ENCODE measurements at regions not wholly inside any gene's neighbourhood (a gene's known extent, or its start where the extent isn't known, plus 50 kb on each side); places are given as distances from the start of the nearest gene placed in this dataset.

DNA sequence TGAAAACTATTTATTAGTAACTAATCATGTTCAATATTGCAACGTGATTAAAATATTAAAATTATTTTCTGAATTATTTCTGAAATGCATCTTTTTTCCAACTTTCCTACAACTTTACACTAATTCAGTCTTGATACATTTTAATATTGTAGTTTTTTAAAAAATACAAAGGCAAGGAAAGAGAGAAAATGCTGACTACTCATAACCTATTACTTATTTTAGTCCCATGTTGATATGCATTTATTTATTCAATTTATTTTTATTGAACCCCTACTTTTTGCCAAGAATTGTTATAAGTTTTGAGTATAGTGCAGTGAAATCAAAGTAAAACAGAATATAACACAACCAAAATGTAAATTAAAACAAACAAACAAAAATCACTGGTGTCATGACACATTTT is 978.2 kb downstream of the CDH9 start:
- no peak overlapping the region for H3K27ac ChIP-seq (ENCODE audit: low read length in 2 of 2)
- ATAC-seq (ENCODE audit: low read depth) (no peak), DNase-seq (no peak)
- Mint-ChIP-seq H3K9me3 (ENCODE audit: insufficient read depth) (peaks cover 7% of the 10 kb centered on the region), H3K4me1 (no peaks in the 10 kb centered on the region), H3K27me3 (no peaks in the 10 kb centered on the region), H3K4me3 (no peak overlapping the region), H3K27ac (no peak overlapping the region)
- intact Hi-C loops (cut with micrococcal nuclease), result no loop called here
- H3K9ac ChIP-seq (ENCODE audit: low read length), result no peak overlapping the region
- H2AFZ ChIP-seq (ENCODE audit: insufficient read depth, low read depth, low read length, poor library complexity, severe bottlenecking), result no peak overlapping the region
- H3K4me3 ChIP-seq (ENCODE audit: control extremely low read depth in 1 of 5, extremely low read depth in 1 of 5, insufficient read depth in 1 of 5, low read depth in 2 of 5, low read length in 4 of 5), result no peak overlapping the region
- no peaks in the 10 kb centered on the region for H3K36me3 ChIP-seq (replicated peaks in 1 of 2; ENCODE audit: control extremely low read depth in 1 of 2, control insufficient read depth in 1 of 2, extremely low read depth in 1 of 2, insufficient read depth in 2 of 2, low read length in 1 of 2)
- no peaks in the 10 kb centered on the region for H3K9me3 ChIP-seq (ENCODE audit: control extremely low read depth in 1 of 3, control insufficient read depth in 2 of 3, insufficient read depth in 1 of 3, low read length in 2 of 3)
- no peaks in the 10 kb centered on the region for H4K20me1 ChIP-seq (ENCODE audit: control insufficient read depth, insufficient read depth, low read length, poor library complexity, severe bottlenecking)
- no peaks in the 10 kb centered on the region for H3K4me1 ChIP-seq (ENCODE audit: control insufficient read depth in 2 of 2, insufficient read depth in 2 of 2, low read length in 2 of 2)
- H3K4me2 ChIP-seq (replicated peaks; ENCODE audit: low read depth, low read length, poor library complexity, severe bottlenecking), result no peak overlapping the region
- no peak for TF ChIP-seq EZH2 (IDR thresholded peaks at IDR 0.05; ENCODE audit: borderline replicate concordance, insufficient read depth, low read depth, low read length, poor library complexity, severe bottlenecking)
- TF ChIP-seq CTCF (IDR thresholded peaks at IDR 0.05), result no peak
- no peaks in the 10 kb centered on the region for H3K79me2 ChIP-seq (ENCODE audit: control insufficient read depth, insufficient read depth, low read length)
- WGBS (ENCODE audit: insufficient coverage), result no CpG with 5 or more reads among the region's 1 CpG
- ChIA-PET POLR2A (no interaction called here), CTCF (no interaction called here)
- H3K27me3 ChIP-seq (replicated peaks in 1 of 4; ENCODE audit: control extremely low read depth in 1 of 4, control insufficient read depth in 3 of 4, insufficient read depth in 4 of 4, low read length in 3 of 4), result no peaks in the 10 kb centered on the region

DNA sequence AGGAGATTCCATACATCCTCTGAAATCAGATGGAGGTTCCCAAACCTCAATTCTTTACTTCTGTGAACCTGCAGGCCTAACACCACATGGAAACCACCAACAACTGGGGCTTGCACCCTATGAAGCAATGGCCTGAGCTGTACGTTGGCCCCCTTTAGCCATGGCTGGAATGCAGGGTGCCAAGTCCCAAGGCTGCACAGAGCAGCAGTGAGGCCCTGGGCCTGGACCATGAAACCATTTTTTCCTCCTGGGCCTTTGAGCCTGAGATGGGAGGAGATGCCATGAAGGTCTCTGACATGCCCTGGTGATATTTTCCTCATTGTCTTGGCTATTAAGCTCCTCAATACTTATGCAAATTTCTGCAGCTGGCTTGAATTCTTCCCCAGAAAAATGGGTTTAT is 983.8 kb downstream of the CDH9 start:
- DNase-seq, result no peak
- Histone ChIP-seq H3K4me2 (replicated peaks; ENCODE audit: low read depth, low read length, poor library complexity, severe bottlenecking) (no peak overlapping the region), H4K20me1 (ENCODE audit: control insufficient read depth, insufficient read depth, low read length, poor library complexity, severe bottlenecking) (no peaks in the 10 kb centered on the region), H3K36me3 (replicated peaks in 1 of 2; ENCODE audit: control extremely low read depth in 1 of 2, control insufficient read depth in 1 of 2, extremely low read depth in 1 of 2, insufficient read depth in 2 of 2, low read length in 1 of 2) (no peaks in the 10 kb centered on the region), H3K27me3 (replicated peaks in 1 of 4; ENCODE audit: control extremely low read depth in 1 of 4, control insufficient read depth in 3 of 4, insufficient read depth in 4 of 4, low read length in 3 of 4) (no peaks in the 10 kb centered on the region), H2AFZ (ENCODE audit: insufficient read depth, low read depth, low read length, poor library complexity, severe bottlenecking) (no peak overlapping the region), H3K9ac (ENCODE audit: low read length) (no peak overlapping the region), H3K4me3 (ENCODE audit: control extremely low read depth in 1 of 5, extremely low read depth in 1 of 5, insufficient read depth in 1 of 5, low read depth in 2 of 5, low read length in 4 of 5) (no peak overlapping the region), H3K27ac (ENCODE audit: low read length in 2 of 2) (no peak overlapping the region), H3K9me3 (ENCODE audit: control extremely low read depth in 1 of 3, control insufficient read depth in 2 of 3, insufficient read depth in 1 of 3, low read length in 2 of 3) (peaks cover 0 to 3% (median 0%) of the 10 kb centered on the region in 3 donors), H3K79me2 (ENCODE audit: control insufficient read depth, insufficient read depth, low read length) (no peaks in the 10 kb centered on the region), H3K4me1 (ENCODE audit: control insufficient read depth in 2 of 2, insufficient read depth in 2 of 2, low read length in 2 of 2) (no peaks in the 10 kb centered on the region)
- intact Hi-C loops (cut with micrococcal nuclease), result no loop called here
- POLR2A ChIA-PET, result no interaction called here
- H3K4me3 Mint-ChIP-seq, result no peak overlapping the region
- CTCF ChIA-PET, result no interaction called here
- TF ChIP-seq EZH2 (IDR thresholded peaks at IDR 0.05; ENCODE audit: borderline replicate concordance, insufficient read depth, low read depth, low read length, poor library complexity, severe bottlenecking), result no peak
- TF ChIP-seq CTCF (IDR thresholded peaks at IDR 0.05), result no peak
- H3K27ac Mint-ChIP-seq, result no peak overlapping the region
- ATAC-seq (ENCODE audit: low read depth), result no peak
- H3K4me1 Mint-ChIP-seq, result no peaks in the 10 kb centered on the region
- no peaks in the 10 kb centered on the region for H3K27me3 Mint-ChIP-seq
- H3K9me3 Mint-ChIP-seq (ENCODE audit: insufficient read depth), result peaks cover 5% of the 10 kb centered on the region
- WGBS (ENCODE audit: insufficient coverage), result 67% methylated on average over 1 of the region's 1 CpG

Measured in B cell (primary cell).